Body of pancreas (tissue), 4 donors: ENCODE measurements at regions not wholly inside any gene's neighbourhood (a gene's known extent, or its start where the extent isn't known, plus 50 kb on each side); places are given as distances from the start of the nearest gene placed in this dataset.

Source experiments
- POLR2A ChIP-seq, 3 donors: fragments of 450-650 bp; IDR thresholded peaks; one replicate each; pipeline ENCODE4 v1.6.1; 2016; ENCODE audit warnings: antibody characterized with exemption in 3 of 3, mild to moderate bottlenecking in 2 of 3
- TF ChIP-seq, protein P1 (sequence below), 7 experiments: fragments of 450-650 bp in 4 of 7; fragments of 200-600 bp in 3 of 7; sonication (generic) in 3 of 7; IDR thresholded peaks; one replicate each; pipeline ENCODE4 v1.5.1; 2016 to 2019; ENCODE audit warnings: antibody characterized with exemption in 7 of 7

DNA sequence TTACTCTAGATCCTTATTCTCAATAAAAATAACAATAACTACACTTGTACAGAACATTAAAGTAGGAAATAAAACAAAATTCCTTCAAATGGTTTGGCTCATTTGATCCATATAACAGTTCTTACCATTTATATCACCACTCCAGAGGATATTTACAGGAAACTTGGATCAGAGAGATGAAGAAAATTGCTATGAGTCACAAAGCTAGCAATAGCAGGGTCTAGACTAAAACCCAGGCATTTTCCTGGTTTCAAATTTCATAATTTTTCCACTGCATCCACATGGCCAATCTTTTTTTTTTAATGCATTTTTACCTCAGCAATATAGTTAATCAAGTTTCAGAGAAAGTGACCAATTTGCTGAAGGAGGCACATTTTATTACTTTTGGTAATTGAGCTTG lies 299.2 kb downstream of the ELAVL2 start:
- TF ChIP-seq, protein P1, sequence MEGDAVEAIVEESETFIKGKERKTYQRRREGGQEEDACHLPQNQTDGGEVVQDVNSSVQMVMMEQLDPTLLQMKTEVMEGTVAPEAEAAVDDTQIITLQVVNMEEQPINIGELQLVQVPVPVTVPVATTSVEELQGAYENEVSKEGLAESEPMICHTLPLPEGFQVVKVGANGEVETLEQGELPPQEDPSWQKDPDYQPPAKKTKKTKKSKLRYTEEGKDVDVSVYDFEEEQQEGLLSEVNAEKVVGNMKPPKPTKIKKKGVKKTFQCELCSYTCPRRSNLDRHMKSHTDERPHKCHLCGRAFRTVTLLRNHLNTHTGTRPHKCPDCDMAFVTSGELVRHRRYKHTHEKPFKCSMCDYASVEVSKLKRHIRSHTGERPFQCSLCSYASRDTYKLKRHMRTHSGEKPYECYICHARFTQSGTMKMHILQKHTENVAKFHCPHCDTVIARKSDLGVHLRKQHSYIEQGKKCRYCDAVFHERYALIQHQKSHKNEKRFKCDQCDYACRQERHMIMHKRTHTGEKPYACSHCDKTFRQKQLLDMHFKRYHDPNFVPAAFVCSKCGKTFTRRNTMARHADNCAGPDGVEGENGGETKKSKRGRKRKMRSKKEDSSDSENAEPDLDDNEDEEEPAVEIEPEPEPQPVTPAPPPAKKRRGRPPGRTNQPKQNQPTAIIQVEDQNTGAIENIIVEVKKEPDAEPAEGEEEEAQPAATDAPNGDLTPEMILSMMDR (IDR thresholded peaks at IDR 0.05) = no peak
- TF ChIP-seq POLR2A (IDR thresholded peaks at IDR 0.05) = no peak
